Sigmoid colon (tissue), 4 donors: ENCODE measurements at regions not wholly inside any gene's neighbourhood (a gene's known extent, or its start where the extent isn't known, plus 50 kb on each side); places are given as distances from the start of the nearest gene placed in this dataset.

Experiments used
- EP300 ChIP-seq, 4 donors: sonication (generic); formaldehyde crosslinking; IDR thresholded peaks; one replicate each; pipeline ENCODE4 v1.6.1; 2017; ENCODE audit warnings: antibody characterized with exemption in 4 of 4
- POLR2A ChIP-seq, 2 donors: fragments of 450-650 bp; IDR thresholded peaks; one replicate each; pipeline ENCODE4 v1.6.1; 2016; ENCODE audit warnings: antibody characterized with exemption in 2 of 2, mild to moderate bottlenecking in 2 of 2, moderate library complexity in 2 of 2
- POLR2AphosphoS5 ChIP-seq, 4 donors: sonication (generic); formaldehyde crosslinking; IDR thresholded peaks; one replicate each; pipeline ENCODE4 v1.6.1; 2017; ENCODE audit warnings: antibody characterized with exemption in 4 of 4
- TF ChIP-seq, protein P1 (sequence below), 4 experiments: fragments of 450-650 bp in 3 of 4; fragments of 200-600 bp in 1 of 4; IDR thresholded peaks; one replicate each; pipeline ENCODE4 v1.5.1; 2016 to 2019; ENCODE audit warnings: antibody characterized with exemption in 4 of 4, mild to moderate bottlenecking in 3 of 4, moderate library complexity in 2 of 4

DNA sequence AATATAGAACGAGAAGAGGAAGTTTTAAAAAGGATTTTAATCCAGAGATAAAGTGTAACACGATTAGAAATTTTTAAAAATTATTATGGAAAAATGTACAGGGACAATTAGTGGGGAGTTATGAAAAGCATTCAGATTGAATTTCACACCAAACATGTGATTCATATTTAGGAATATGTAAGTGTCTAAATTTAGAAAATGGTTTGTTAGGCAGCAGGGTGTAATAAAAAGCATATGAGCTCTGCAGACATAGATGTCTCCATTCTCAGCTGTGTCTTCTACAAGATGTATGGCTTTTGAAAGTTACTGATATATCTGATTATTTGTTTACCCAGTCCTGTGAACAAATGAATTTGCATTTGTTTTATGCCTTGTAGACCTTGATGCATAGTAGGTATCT, 638.9 kb upstream of the AGA start:
- TF ChIP-seq POLR2AphosphoS5 (IDR thresholded peaks at IDR 0.05) (no peak), POLR2A (IDR thresholded peaks at IDR 0.05) (no peak), EP300 (IDR thresholded peaks at IDR 0.05) (no peak)
- TF ChIP-seq, protein P1, sequence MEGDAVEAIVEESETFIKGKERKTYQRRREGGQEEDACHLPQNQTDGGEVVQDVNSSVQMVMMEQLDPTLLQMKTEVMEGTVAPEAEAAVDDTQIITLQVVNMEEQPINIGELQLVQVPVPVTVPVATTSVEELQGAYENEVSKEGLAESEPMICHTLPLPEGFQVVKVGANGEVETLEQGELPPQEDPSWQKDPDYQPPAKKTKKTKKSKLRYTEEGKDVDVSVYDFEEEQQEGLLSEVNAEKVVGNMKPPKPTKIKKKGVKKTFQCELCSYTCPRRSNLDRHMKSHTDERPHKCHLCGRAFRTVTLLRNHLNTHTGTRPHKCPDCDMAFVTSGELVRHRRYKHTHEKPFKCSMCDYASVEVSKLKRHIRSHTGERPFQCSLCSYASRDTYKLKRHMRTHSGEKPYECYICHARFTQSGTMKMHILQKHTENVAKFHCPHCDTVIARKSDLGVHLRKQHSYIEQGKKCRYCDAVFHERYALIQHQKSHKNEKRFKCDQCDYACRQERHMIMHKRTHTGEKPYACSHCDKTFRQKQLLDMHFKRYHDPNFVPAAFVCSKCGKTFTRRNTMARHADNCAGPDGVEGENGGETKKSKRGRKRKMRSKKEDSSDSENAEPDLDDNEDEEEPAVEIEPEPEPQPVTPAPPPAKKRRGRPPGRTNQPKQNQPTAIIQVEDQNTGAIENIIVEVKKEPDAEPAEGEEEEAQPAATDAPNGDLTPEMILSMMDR (IDR thresholded peaks at IDR 0.05) = no peak
